ENCODE measurements at regions not wholly inside any gene's neighbourhood (a gene's known extent, or its start where the extent isn't known, plus 50 kb on each side); places are given as distances from the start of the nearest gene placed in this dataset.

- TF ChIP-seq EZH2 (IDR thresholded peaks at IDR 0.05; ENCODE audit: insufficient read depth, poor library complexity, severe bottlenecking) (no peak), EZH2phosphoT487 (IDR thresholded peaks at IDR 0.05; ENCODE audit: insufficient read depth, low read depth) (no peak)
Observed at GRCh38 chr22:47251911-47252310, 489.5 kb downstream of the TBC1D22A start.
